ENCODE measurements at regions not wholly inside any gene's neighbourhood (a gene's known extent, or its start where the extent isn't known, plus 50 kb on each side); places are given as distances from the start of the nearest gene placed in this dataset.

GRCh38 chr13:70789751-70790150 is 681.5 kb upstream of the KLHL1 start:
- TF ChIP-seq CTCF (IDR thresholded peaks at IDR 0.05; ENCODE audit: unreplicated experiment), result no peak
- no peak overlapping the region for H3K4me3 Mint-ChIP-seq (ENCODE audit: low read depth)
- H3K36me3 Mint-ChIP-seq (ENCODE audit: insufficient read depth), result no peaks in the 10 kb centered on the region
- H3K4me1 Mint-ChIP-seq (ENCODE audit: low read depth), result no peaks in the 10 kb centered on the region
- no peak for DNase-seq (ENCODE audit: low spot score, unreplicated experiment)
- no peak overlapping the region for H3K27ac Mint-ChIP-seq
- no peaks in the 10 kb centered on the region for H3K9me3 Mint-ChIP-seq (ENCODE audit: low read depth)
- H3K27me3 Mint-ChIP-seq, result no peaks in the 10 kb centered on the region

GRCh38 chr13:70788074-70788473 is 679.8 kb upstream of the KLHL1 start:
- no peak overlapping the region for H3K4me3 Mint-ChIP-seq (ENCODE audit: low read depth)
- no peaks in the 10 kb centered on the region for H3K9me3 Mint-ChIP-seq (ENCODE audit: low read depth)
- DNase-seq (ENCODE audit: low spot score, unreplicated experiment), result no peak
- no peaks in the 10 kb centered on the region for H3K27me3 Mint-ChIP-seq
- no peak overlapping the region for H3K27ac Mint-ChIP-seq
- TF ChIP-seq CTCF (IDR thresholded peaks at IDR 0.05; ENCODE audit: unreplicated experiment), result no peak
- H3K36me3 Mint-ChIP-seq (ENCODE audit: insufficient read depth), result no peaks in the 10 kb centered on the region
- H3K4me1 Mint-ChIP-seq (ENCODE audit: low read depth), result no peaks in the 10 kb centered on the region

GRCh38 chr13:70784207-70784989 is 676.1 kb upstream of the KLHL1 start:
- no peaks in the 10 kb centered on the region for H3K9me3 Mint-ChIP-seq (ENCODE audit: low read depth)
- no peaks in the 10 kb centered on the region for H3K36me3 Mint-ChIP-seq (ENCODE audit: insufficient read depth)
- no peak overlapping the region for H3K27ac Mint-ChIP-seq
- H3K27me3 Mint-ChIP-seq, result no peaks in the 10 kb centered on the region
- H3K4me3 Mint-ChIP-seq (ENCODE audit: low read depth), result no peak overlapping the region
- no peak for TF ChIP-seq CTCF (IDR thresholded peaks at IDR 0.05; ENCODE audit: unreplicated experiment)
- DNase-seq (ENCODE audit: low spot score, unreplicated experiment), result no peak
- H3K4me1 Mint-ChIP-seq (ENCODE audit: low read depth), result peaks cover 7% of the 10 kb centered on the region

GRCh38 chr13:70769817-70770216 is 661.6 kb upstream of the KLHL1 start:
- H3K4me3 Mint-ChIP-seq (ENCODE audit: low read depth), result no peak overlapping the region

GRCh38 chr13:70758932-70759331 is 650.7 kb upstream of the KLHL1 start:
- Mint-ChIP-seq H3K4me1 (ENCODE audit: low read depth) (no peaks in the 10 kb centered on the region), H3K36me3 (ENCODE audit: insufficient read depth) (no peaks in the 10 kb centered on the region), H3K27me3 (no peaks in the 10 kb centered on the region), H3K4me3 (ENCODE audit: low read depth) (no peak overlapping the region), H3K27ac (no peak overlapping the region), H3K9me3 (ENCODE audit: low read depth) (no peaks in the 10 kb centered on the region)
- no peak for TF ChIP-seq CTCF (IDR thresholded peaks at IDR 0.05; ENCODE audit: unreplicated experiment)
- DNase-seq (ENCODE audit: low spot score, unreplicated experiment), result no peak

More at GRCh38 chr13:70769817-70770216, 661.6 kb upstream of the KLHL1 start:
- Mint-ChIP-seq H3K4me1 (ENCODE audit: low read depth) (no peaks in the 10 kb centered on the region), H3K36me3 (ENCODE audit: insufficient read depth) (no peaks in the 10 kb centered on the region), H3K9me3 (ENCODE audit: low read depth) (no peaks in the 10 kb centered on the region), H3K27me3 (no peaks in the 10 kb centered on the region), H3K27ac (no peak overlapping the region)
- DNase-seq (ENCODE audit: low spot score, unreplicated experiment), result no peak
- TF ChIP-seq CTCF (IDR thresholded peaks at IDR 0.05; ENCODE audit: unreplicated experiment), result no peak

Measured in progenitor cell of endocrine pancreas (in vitro differentiated cells).